ENCODE measurements at regions not wholly inside any gene's neighbourhood (a gene's known extent, or its start where the extent isn't known, plus 50 kb on each side); places are given as distances from the start of the nearest gene placed in this dataset.

- DNase-seq (ENCODE audit: low read depth) = no peak
- no peak overlapping the region for H3K4me3 ChIP-seq (ENCODE audit: low read depth, low read length)
- TF ChIP-seq CTCF (IDR thresholded peaks at IDR 0.05; ENCODE audit: insufficient read depth, low read length) = no peak
Measured at GRCh38 chr4:189769131-189769530, 171.5 kb upstream of the FRG1 start.

DNA sequence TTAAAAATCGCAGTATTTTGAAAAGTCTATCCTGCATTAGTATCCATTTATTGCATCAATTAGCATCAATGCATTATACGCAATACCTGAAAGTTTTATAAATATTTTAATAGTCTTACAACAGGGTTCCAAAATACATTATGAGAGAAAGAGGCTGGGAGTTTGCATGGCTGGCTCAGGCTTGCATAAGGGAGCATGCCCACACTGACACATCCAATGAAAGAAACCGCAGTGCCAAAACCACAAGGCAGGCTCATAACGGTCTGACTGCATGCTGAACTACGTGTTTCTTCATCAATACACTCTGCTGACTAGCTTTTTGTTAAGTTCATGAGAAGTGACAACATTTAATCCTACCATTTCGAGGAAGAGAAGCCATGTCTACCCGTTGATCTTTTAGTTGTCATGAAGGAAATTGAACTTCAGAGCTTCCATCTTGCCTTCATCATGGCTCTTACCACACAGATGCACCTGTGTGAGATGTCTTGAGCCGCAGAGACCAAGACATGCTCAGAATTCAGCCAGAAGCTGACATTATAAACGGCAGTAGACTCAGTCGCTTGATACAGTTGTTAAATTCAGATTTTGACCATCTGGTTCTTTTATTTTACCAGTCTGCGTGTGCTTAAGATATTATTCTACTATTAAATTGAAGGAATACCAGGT lies 168.8 kb upstream of the FRG1 start:
- no peak for TF ChIP-seq CTCF (IDR thresholded peaks at IDR 0.05; ENCODE audit: insufficient read depth, low read length)
- no peak overlapping the region for H3K4me3 ChIP-seq (ENCODE audit: low read depth, low read length)
- DNase-seq (ENCODE audit: low read depth) = no peak

DNA sequence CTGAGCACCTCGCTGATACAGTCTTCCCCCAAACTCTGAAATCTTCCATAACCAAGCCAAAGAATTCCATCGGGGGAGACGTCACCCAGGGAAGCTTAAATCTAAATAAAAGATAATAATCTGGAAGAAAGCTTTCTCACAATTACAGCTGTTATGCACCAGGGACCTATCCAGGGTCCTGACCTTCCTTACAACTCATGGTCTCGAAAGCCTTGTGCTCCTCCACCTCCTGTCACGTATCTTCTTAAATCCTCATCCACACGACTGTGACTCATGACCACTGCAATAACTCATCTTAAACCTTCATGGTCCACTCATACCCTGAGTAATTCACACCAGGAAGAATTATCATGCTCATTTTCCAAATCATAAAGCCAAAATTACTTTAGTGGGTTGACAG lies 166.8 kb upstream of the FRG1 start:
- no peak for TF ChIP-seq CTCF (IDR thresholded peaks at IDR 0.05; ENCODE audit: insufficient read depth, low read length)
- H3K4me3 ChIP-seq (ENCODE audit: low read depth, low read length) = no peak overlapping the region
- DNase-seq (ENCODE audit: low read depth) = no peak

- no peak overlapping the region for H3K4me3 ChIP-seq (ENCODE audit: low read depth, low read length)
- DNase-seq (ENCODE audit: low read depth) = no peak
- TF ChIP-seq CTCF (IDR thresholded peaks at IDR 0.05; ENCODE audit: insufficient read depth, low read length) = no peak
Measured at GRCh38 chr4:189779281-189779980, 161.2 kb upstream of the FRG1 start.

- H3K4me3 ChIP-seq (ENCODE audit: low read depth, low read length) = no peak overlapping the region
- no peak for TF ChIP-seq CTCF (IDR thresholded peaks at IDR 0.05; ENCODE audit: insufficient read depth, low read length)
- DNase-seq (ENCODE audit: low read depth) = no peak
Measured at GRCh38 chr4:189780391-189780790, 160.3 kb upstream of the FRG1 start.

DNA sequence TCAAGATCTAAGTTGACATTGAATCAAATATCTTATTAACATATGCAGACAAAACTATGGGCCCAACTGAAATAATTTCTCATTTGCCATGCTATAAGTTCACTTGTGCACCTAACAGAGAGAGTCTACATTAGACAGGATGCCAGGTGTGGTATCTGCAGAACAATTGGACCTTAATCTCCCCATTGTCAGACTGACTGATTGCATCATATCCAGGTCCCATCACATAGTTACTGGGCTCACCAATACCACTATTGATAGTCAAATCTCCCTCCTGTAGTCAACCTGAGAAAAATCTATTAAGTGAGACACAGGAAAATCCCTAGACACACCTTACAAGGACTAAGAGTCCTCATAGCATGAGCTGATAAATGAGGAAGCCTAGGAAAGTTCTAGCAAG lies 156.0 kb upstream of the FRG1 start:
- no peak for TF ChIP-seq CTCF (IDR thresholded peaks at IDR 0.05; ENCODE audit: insufficient read depth, low read length)
- H3K4me3 ChIP-seq (ENCODE audit: low read depth, low read length) = no peak overlapping the region
- DNase-seq (ENCODE audit: low read depth) = no peak
